22Rv1 (cell line): ENCODE measurements at regions not wholly inside any gene's neighbourhood (a gene's known extent, or its start where the extent isn't known, plus 50 kb on each side); places are given as distances from the start of the nearest gene placed in this dataset.

Experiments used
- H3K27ac ChIP-seq: fragments of 450-650 bp; 2 replicates; pipeline ENCODE4 v1.5.1; 2017
- CTCF ChIP-seq: fragments of 450-650 bp; IDR thresholded peaks from 2 replicates; pipeline ENCODE4 v1.5.1; 2017; ENCODE audit warnings: mild to moderate bottlenecking
- ZFX ChIP-seq: fragments of 450-650 bp; IDR thresholded peaks from 2 replicates; pipeline ENCODE4 v1.6.1; 2017; ENCODE audit warnings: antibody characterized with exemption, borderline replicate concordance

- TF ChIP-seq CTCF = no peak
- TF ChIP-seq ZFX = no peak
- no peak overlapping the region for H3K27ac ChIP-seq
Measured at GRCh38 chr2:41394541-41394940, 653.3 kb upstream of the PKDCC start.

GRCh38 chr2:41395692-41396091 lies 652.1 kb upstream of the PKDCC start:
- TF ChIP-seq CTCF = no peak
- TF ChIP-seq ZFX = no peak
- no peak overlapping the region for H3K27ac ChIP-seq

GRCh38 chr2:41399437-41400087 lies 648.3 kb upstream of the PKDCC start:
- no peak for TF ChIP-seq ZFX
- TF ChIP-seq CTCF = no peak

GRCh38 chr2:41400088-41400665 lies 647.6 kb upstream of the PKDCC start:
- TF ChIP-seq CTCF (peak; percentile 23), ZFX (no peak)
- H3K27ac ChIP-seq = no peak overlapping the region

More at GRCh38 chr2:41399437-41400087, 648.3 kb upstream of the PKDCC start:
- no peak overlapping the region for H3K27ac ChIP-seq

- H3K27ac ChIP-seq = no peak overlapping the region
- TF ChIP-seq CTCF (no peak), ZFX (no peak)
Measured at GRCh38 chr2:41405441-41405840, 642.4 kb upstream of the PKDCC start.

- TF ChIP-seq CTCF (no peak), ZFX (no peak)
- no peak overlapping the region for H3K27ac ChIP-seq
Measured at GRCh38 chr2:41409328-41409727, 638.5 kb upstream of the PKDCC start.

- H3K27ac ChIP-seq = no peak overlapping the region
- no peak for TF ChIP-seq CTCF
- no peak for TF ChIP-seq ZFX
Measured at GRCh38 chr2:41410011-41410410, 637.8 kb upstream of the PKDCC start.
